CD4-positive, alpha-beta T cell (primary cell): ENCODE measurements at regions not wholly inside any gene's neighbourhood (a gene's known extent, or its start where the extent isn't known, plus 50 kb on each side); places are given as distances from the start of the nearest gene placed in this dataset.

ENCODE experiments used
- ATAC-seq: fragments of 200-7000 bp; cut with Tn5 transposase; one replicate; pipeline ENCODE4 v1.10.0; 2022; ENCODE audit warnings: mild to moderate bottlenecking; ENCODE audit not compliant: poor library complexity
- CTCF ChIA-PET: fragments of 350-600 bp; sonication (Branson Sonifier 250); formaldehyde crosslinking; loops from one replicate; lab custom pipeline; 2021; ENCODE audit warnings: antibody characterized with exemption, inconsistent platforms; lab: Charles Lee
- POLR2A ChIA-PET: fragments of 350-600 bp; sonication (Branson Sonifier 250); formaldehyde crosslinking; loops from one replicate; lab custom pipeline; 2021; ENCODE audit warnings: antibody characterized with exemption, inconsistent platforms; lab: Charles Lee
- DNase-seq, 14 experiments: peaks; one replicate each; pipeline ENCODE4 v3.0.0-alpha.2; 2013 to 2020; ENCODE audit warnings: mixed read lengths in 2 of 14
- H3K27ac ChIP-seq, 2 donors: one replicate each; pipeline versions ENCODE4 v1.5.1 to v1.7.0; 2013; ENCODE audit warnings: low read length in 2 of 2, low read depth in 1 of 2, mild to moderate bottlenecking in 1 of 2
- H3K27me3 ChIP-seq, 2 experiments: 1 replicate in 1 of 2; 2 replicates in 1 of 2; pipeline versions ENCODE4 v1.6.1 to v1.7.0; 2013; ENCODE audit warnings: low read length in 2 of 2, control low read depth in 1 of 2, mild to moderate bottlenecking in 1 of 2, moderate library complexity in 1 of 2; ENCODE audit not compliant: insufficient read depth in 2 of 2, control insufficient read depth in 1 of 2
- H3K36me3 ChIP-seq: one replicate; pipeline ENCODE4 v1.6.1; 2013; ENCODE audit warnings: low read length, control low read depth; ENCODE audit not compliant: insufficient read depth
- H3K4me1 ChIP-seq: one replicate; pipeline ENCODE4 v1.6.1; 2013; ENCODE audit warnings: low read length, control low read depth; ENCODE audit not compliant: insufficient read depth
- H3K4me3 ChIP-seq: one replicate; pipeline ENCODE4 v1.5.1; 2013; ENCODE audit warnings: mild to moderate bottlenecking, low read length, moderate library complexity
- H3K9me3 ChIP-seq, 2 experiments: 1 replicate in 1 of 2; 2 replicates in 1 of 2; pipeline versions ENCODE4 v1.6.1 to v1.7.0; 2013; ENCODE audit warnings: low read length in 2 of 2, mild to moderate bottlenecking in 2 of 2, control low read depth in 1 of 2, moderate library complexity in 1 of 2; ENCODE audit not compliant: control insufficient read depth in 1 of 2, insufficient read depth in 1 of 2
- H3K27ac Mint-ChIP-seq: one replicate; pipeline ENCODE4 v1.8.0; 2020; ENCODE audit warnings: mixed read lengths
- H3K27me3 Mint-ChIP-seq: one replicate; pipeline ENCODE4 v1.8.0; 2021; ENCODE audit warnings: mixed read lengths
- H3K36me3 Mint-ChIP-seq: one replicate; pipeline ENCODE4 v1.8.0; 2021; ENCODE audit warnings: low read depth, mixed read lengths
- H3K4me1 Mint-ChIP-seq: one replicate; pipeline ENCODE4 v1.8.0; 2021; ENCODE audit warnings: low read depth, mixed read lengths
- H3K4me3 Mint-ChIP-seq: one replicate; pipeline ENCODE4 v1.8.0; 2020; ENCODE audit warnings: mild to moderate bottlenecking, mixed read lengths
- H3K9me3 Mint-ChIP-seq: one replicate; pipeline ENCODE4 v1.8.0; 2020; ENCODE audit warnings: mixed read lengths
- intact Hi-C, 2 experiments: fragments of 100-400 bp; cut with DNase I in 1 of 2; cut with micrococcal nuclease in 1 of 2; formaldehyde crosslinking; loops; one replicate each; pipeline versions ENCODE4 v1.15.1 to v1.9.0; 2023 to 2025; cut with DNase I, micrococcal nuclease
- TF ChIP-seq, protein P1 (sequence below): fragments of 200-600 bp; IDR thresholded peaks from one replicate; pipeline ENCODE4 v1.8.0; 2022; ENCODE audit warnings: antibody characterized with exemption, mild to moderate bottlenecking

DNA sequence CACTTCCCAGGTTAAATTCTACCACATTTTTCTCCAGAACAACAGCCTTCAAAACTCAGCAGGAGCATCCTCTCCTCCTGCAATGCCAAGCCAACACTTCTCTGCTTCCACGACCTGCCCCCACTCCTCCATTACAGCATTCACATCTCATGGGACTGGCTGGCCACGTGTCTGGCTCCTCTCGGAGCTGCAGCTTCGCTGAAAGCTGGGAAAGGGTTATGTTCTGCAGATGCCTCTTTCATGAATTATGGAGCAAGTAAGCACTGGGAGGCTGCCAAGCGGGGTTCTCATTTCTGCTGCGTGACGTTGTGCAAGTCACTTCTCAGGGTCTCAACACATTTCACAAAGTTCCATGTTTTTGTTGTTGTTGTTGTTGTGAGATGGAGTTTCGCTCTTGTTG, 142.2 kb upstream of the RFLNA start:
- ATAC-seq: no peak
- Mint-ChIP-seq H3K4me3 (no peak overlapping the region), H3K9me3 (no peaks in the 10 kb centered on the region), H3K27me3 (peaks cover under 1% of the 10 kb centered on the region), H3K4me1 (no peaks in the 10 kb centered on the region), H3K27ac (no peak overlapping the region), H3K36me3 (no peaks in the 10 kb centered on the region)
- no peak for DNase-seq
- POLR2A ChIA-PET: no interaction called here
- H3K9me3 ChIP-seq: no peaks in the 10 kb centered on the region
- H3K27ac ChIP-seq: no peak overlapping the region
- no peak overlapping the region for H3K4me3 ChIP-seq
- no peaks in the 10 kb centered on the region for H3K36me3 ChIP-seq
- H3K4me1 ChIP-seq: no peaks in the 10 kb centered on the region
- CTCF ChIA-PET: no interaction called here
- intact Hi-C loops: no loop called here
- TF ChIP-seq, protein P1, sequence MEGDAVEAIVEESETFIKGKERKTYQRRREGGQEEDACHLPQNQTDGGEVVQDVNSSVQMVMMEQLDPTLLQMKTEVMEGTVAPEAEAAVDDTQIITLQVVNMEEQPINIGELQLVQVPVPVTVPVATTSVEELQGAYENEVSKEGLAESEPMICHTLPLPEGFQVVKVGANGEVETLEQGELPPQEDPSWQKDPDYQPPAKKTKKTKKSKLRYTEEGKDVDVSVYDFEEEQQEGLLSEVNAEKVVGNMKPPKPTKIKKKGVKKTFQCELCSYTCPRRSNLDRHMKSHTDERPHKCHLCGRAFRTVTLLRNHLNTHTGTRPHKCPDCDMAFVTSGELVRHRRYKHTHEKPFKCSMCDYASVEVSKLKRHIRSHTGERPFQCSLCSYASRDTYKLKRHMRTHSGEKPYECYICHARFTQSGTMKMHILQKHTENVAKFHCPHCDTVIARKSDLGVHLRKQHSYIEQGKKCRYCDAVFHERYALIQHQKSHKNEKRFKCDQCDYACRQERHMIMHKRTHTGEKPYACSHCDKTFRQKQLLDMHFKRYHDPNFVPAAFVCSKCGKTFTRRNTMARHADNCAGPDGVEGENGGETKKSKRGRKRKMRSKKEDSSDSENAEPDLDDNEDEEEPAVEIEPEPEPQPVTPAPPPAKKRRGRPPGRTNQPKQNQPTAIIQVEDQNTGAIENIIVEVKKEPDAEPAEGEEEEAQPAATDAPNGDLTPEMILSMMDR: no peak
- H3K27me3 ChIP-seq: no peaks in the 10 kb centered on the region

DNA sequence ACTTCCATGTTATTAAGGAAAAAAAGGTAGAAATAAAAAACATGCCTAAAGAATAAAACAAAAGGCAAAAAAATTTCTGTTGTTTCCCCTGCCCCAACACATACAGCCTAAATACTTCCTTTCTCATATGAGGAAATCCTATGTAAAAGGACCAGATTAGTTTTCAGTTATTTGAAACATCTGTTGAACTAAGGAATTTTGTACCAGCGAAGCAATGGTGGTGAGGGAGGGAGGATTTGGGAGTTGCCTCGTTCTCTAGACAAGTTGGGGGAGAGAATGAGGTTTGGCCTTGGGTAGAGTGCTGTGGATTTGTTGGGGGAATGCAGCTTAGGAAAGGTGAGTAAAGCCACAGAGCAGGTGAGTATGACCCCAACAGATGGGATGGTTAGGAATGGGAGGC, 141.5 kb upstream of the RFLNA start:
- Histone ChIP-seq H3K27me3 (no peaks in the 10 kb centered on the region), H3K9me3 (no peaks in the 10 kb centered on the region), H3K4me1 (no peaks in the 10 kb centered on the region), H3K36me3 (no peaks in the 10 kb centered on the region), H3K27ac (no peak overlapping the region), H3K4me3 (no peak overlapping the region)
- Mint-ChIP-seq H3K36me3 (no peaks in the 10 kb centered on the region), H3K4me3 (no peak overlapping the region), H3K4me1 (no peaks in the 10 kb centered on the region), H3K27ac (no peak overlapping the region), H3K9me3 (no peaks in the 10 kb centered on the region), H3K27me3 (peaks cover 4% of the 10 kb centered on the region)
- TF ChIP-seq, protein P1: no peak
- ChIA-PET CTCF (no interaction called here), POLR2A (no interaction called here)
- ATAC-seq (no peak), DNase-seq (no peak)
- intact Hi-C loops: no loop called here

DNA sequence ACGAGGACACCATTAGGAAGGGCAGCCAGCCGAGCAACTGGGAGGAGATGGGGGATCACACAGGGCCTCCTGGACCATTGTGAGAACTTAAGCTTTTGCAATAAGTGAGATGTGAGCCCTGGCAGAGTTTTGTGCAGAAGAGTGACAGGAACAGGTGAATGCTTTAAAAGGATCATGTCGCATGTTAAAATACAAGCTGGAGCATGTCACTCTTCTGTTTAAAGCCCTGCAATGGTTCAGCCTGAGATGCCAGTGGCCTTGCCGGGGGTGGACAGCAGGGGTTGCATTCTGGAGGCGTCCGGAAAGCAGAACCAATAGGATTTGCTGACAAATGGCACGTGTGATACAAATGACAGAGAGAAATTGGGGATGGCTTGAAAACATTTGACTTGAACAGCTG, 137.5 kb upstream of the RFLNA start:
- no peaks in the 10 kb centered on the region for H3K4me1 Mint-ChIP-seq
- H3K27ac Mint-ChIP-seq: no peak overlapping the region

More for the DNA sequence above, 137.5 kb upstream of the RFLNA start:
- no peaks in the 10 kb centered on the region for H3K36me3 ChIP-seq
- H3K27me3 ChIP-seq: no peaks in the 10 kb centered on the region
- TF ChIP-seq, protein P1: no peak
- H3K36me3 Mint-ChIP-seq: no peaks in the 10 kb centered on the region
- H3K9me3 ChIP-seq: no peaks in the 10 kb centered on the region
- ChIA-PET POLR2A (no interaction called here), CTCF (no interaction called here)
- H3K4me3 ChIP-seq: no peak overlapping the region
- no peak overlapping the region for H3K4me3 Mint-ChIP-seq
- no peaks in the 10 kb centered on the region for H3K9me3 Mint-ChIP-seq
- no peak overlapping the region for H3K27ac ChIP-seq
- no peak for ATAC-seq
- no peaks in the 10 kb centered on the region for H3K4me1 ChIP-seq
- no peak for DNase-seq
- H3K27me3 Mint-ChIP-seq: peaks cover 4% of the 10 kb centered on the region
- intact Hi-C loops: no loop called here
